Spleen (tissue), 7 donors: ENCODE measurements at regions not wholly inside any gene's neighbourhood (a gene's known extent, or its start where the extent isn't known, plus 50 kb on each side); places are given as distances from the start of the nearest gene placed in this dataset.

ENCODE experiments used
- POLR2A ChIP-seq, 3 donors: fragments of 450-650 bp; IDR thresholded peaks; one replicate each; pipeline ENCODE4 v1.5.1; 2017; ENCODE audit warnings: antibody characterized with exemption in 3 of 3, mild to moderate bottlenecking in 1 of 3
- POLR2AphosphoS5 ChIP-seq, 3 donors: sonication (generic); formaldehyde crosslinking; IDR thresholded peaks; one replicate each; pipeline ENCODE4 v1.5.1; 2017; ENCODE audit warnings: antibody characterized with exemption in 3 of 3
- TF ChIP-seq, protein P1 (sequence below), 11 experiments: fragments of 200-600 bp in 7 of 11; fragments of 450-650 bp in 4 of 11; sonication (generic) in 4 of 11; IDR thresholded peaks in 8 of 11; conservative IDR thresholded peaks in 3 of 11; 1 replicate in 7 of 11; 2 replicates in 4 of 11; pipeline versions ENCODE4 v1.4.0 to v1.8.0; 2016 to 2021; ENCODE audit warnings: antibody characterized with exemption in 11 of 11, inconsistent platforms in 4 of 11, mild to moderate bottlenecking in 1 of 11
- donor health status: DM: no; HTN: no; CAD: no; lungs with moderate emphysema.
- donor health status: DM: no; HTN: no; CAD: no.
- donor health status: DM: no; HTN: no; CAD: no.

DNA sequence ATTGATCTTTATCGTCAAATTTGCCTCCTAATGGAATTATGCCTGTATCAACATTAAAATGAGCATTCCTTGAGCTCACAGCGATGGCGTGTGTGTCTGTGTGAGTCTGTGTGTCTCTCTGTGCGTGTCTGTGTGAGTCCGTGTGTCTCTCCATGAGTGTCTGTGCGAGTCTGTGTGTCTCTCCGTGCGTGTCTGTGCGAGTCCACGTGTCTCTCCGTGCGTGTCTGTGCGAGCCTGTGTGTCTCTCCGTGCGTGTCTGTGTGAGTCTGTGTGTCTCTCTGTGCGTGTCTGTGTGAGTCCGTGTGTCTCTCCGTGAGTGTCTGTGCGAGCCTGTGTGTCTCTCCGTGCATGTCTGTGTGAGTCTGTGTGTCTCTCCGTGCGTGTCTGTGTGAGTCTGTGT, 326.5 kb upstream of the B3GAT1 start:
- TF ChIP-seq, protein P1, sequence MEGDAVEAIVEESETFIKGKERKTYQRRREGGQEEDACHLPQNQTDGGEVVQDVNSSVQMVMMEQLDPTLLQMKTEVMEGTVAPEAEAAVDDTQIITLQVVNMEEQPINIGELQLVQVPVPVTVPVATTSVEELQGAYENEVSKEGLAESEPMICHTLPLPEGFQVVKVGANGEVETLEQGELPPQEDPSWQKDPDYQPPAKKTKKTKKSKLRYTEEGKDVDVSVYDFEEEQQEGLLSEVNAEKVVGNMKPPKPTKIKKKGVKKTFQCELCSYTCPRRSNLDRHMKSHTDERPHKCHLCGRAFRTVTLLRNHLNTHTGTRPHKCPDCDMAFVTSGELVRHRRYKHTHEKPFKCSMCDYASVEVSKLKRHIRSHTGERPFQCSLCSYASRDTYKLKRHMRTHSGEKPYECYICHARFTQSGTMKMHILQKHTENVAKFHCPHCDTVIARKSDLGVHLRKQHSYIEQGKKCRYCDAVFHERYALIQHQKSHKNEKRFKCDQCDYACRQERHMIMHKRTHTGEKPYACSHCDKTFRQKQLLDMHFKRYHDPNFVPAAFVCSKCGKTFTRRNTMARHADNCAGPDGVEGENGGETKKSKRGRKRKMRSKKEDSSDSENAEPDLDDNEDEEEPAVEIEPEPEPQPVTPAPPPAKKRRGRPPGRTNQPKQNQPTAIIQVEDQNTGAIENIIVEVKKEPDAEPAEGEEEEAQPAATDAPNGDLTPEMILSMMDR (IDR thresholded peaks at IDR 0.05 in 8 of 11, conservative IDR thresholded peaks at IDR 0.05 in 3 of 11), result no peak
- TF ChIP-seq POLR2AphosphoS5 (IDR thresholded peaks at IDR 0.05), result no peak
- TF ChIP-seq POLR2A (IDR thresholded peaks at IDR 0.05), result no peak
